ENCODE measurements at regions not wholly inside any gene's neighbourhood (a gene's known extent, or its start where the extent isn't known, plus 50 kb on each side); places are given as distances from the start of the nearest gene placed in this dataset.

DNA sequence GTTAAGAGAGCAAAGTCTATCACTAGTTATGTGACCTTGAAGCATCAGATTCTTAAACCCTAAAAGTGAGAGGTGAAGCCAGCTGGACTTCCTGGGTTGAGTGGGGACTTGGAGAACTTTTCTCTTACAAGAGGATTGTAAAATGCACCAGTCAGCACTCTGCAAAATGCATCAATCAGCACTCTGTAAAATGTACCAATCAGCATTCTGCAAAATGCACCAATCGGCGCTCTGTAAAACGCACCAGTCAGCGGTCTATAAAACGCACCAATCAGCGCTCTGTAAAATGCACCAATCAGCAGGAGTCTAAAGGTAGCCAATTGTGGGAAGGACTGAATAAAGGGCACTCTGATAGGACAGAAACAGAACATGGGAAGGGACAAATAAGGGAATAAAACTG lies 291.6 kb upstream of the FAM98A start:
- WGBS, 2 donors, result 97 to 98% methylated on average over 6 of the region's 6 CpGs

DNA sequence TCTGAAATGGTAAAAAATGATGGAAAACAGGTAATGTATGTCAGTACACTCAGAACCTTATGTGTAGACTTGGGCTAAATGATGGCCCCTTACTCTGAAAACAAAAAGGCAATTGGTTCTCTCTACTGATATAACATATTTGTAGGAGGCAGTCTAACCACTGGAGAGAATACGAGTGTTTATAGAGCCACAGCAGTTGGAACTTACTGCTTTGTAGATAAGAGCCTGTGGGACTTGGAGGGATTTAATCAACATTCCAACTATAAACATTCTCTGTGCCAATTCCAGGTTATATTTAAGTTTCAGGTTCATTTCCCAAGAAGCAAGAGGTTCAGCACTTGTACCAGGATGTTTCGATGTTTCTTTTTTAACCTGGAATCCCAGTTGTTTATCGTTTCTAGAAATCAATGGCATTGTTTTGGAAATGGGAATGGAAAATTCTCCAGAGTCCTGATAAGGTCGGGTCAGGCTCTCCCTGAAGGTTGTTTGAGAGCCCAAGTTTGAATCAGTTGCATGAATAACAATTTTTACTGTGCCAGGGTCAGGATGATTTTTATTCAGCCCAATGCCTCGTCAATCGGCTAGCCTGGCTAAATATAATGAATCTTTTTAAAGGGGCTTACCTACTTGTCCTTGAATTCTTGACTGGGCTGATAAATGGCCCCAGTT lies 278.4 kb upstream of the FAM98A start:
- Histone ChIP-seq H3K27me3 (ENCODE audit: control insufficient read depth in 1 of 2, insufficient read depth in 2 of 2, low read length in 2 of 2) (no peaks in the 10 kb centered on the region), H3K36me3 (ENCODE audit: control insufficient read depth in 2 of 2, insufficient read depth in 2 of 2, low read length in 1 of 2) (no peaks in the 10 kb centered on the region), H3K9me3 (ENCODE audit: control insufficient read depth in 2 of 2, insufficient read depth in 1 of 2, low read depth in 1 of 2, low read length in 1 of 2) (peaks cover 0 to 2% of the 10 kb centered on the region in 2 donors), H3K4me3 (ENCODE audit: low read depth in 1 of 2, low read length in 2 of 2) (no peak overlapping the region), H3K27ac (ENCODE audit: low read depth in 2 of 2, low read length in 1 of 2) (no peak overlapping the region), H3K4me1 (ENCODE audit: control insufficient read depth in 2 of 2, insufficient read depth in 2 of 2, low read length in 1 of 2) (no peaks in the 10 kb centered on the region)
- WGBS, 2 donors, result 47% methylated on average over 6 of the region's 6 CpGs

More for the DNA sequence above, 291.6 kb upstream of the FAM98A start:
- Histone ChIP-seq H3K9me3 (ENCODE audit: control insufficient read depth in 2 of 2, insufficient read depth in 1 of 2, low read depth in 1 of 2, low read length in 1 of 2) (no peaks in the 10 kb centered on the region), H3K4me3 (ENCODE audit: low read depth in 1 of 2, low read length in 2 of 2) (no peak overlapping the region), H3K27ac (ENCODE audit: low read depth in 2 of 2, low read length in 1 of 2) (no peak overlapping the region), H3K27me3 (ENCODE audit: control insufficient read depth in 1 of 2, insufficient read depth in 2 of 2, low read length in 2 of 2) (no peaks in the 10 kb centered on the region), H3K36me3 (ENCODE audit: control insufficient read depth in 2 of 2, insufficient read depth in 2 of 2, low read length in 1 of 2) (no peaks in the 10 kb centered on the region), H3K4me1 (ENCODE audit: control insufficient read depth in 2 of 2, insufficient read depth in 2 of 2, low read length in 1 of 2) (no peaks in the 10 kb centered on the region)

DNA sequence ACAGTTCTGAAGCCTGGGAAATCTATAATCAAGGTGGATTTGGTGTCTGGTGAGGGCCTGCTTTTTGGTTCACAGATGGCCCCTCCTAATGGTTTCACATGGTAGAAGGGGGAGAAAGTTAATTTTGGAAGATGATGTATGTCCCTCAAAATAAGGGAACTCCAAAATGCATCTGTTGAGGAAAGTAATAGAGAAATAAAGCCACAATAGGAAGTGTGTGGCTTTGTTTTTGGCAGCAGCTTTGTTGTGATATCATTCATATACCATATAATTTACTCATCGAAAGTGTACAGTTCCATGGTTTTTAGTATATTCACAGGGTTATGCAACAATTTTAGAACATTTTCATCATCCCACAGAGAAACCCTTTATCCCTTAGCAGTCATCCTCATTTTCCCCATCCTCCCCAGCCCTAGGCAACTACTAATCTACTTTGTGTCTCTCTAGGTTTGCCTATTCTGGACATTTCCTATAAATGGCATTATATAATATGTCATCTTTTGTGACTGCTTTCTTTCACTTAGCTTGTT lies 274.0 kb upstream of the FAM98A start:
- no peaks in the 10 kb centered on the region for H3K4me1 ChIP-seq (ENCODE audit: control insufficient read depth in 2 of 2, insufficient read depth in 2 of 2, low read length in 1 of 2)
- no peak overlapping the region for H3K27ac ChIP-seq (ENCODE audit: low read depth in 2 of 2, low read length in 1 of 2)
- H3K4me3 ChIP-seq (ENCODE audit: low read depth in 1 of 2, low read length in 2 of 2), result no peak overlapping the region
- no peaks in the 10 kb centered on the region for H3K36me3 ChIP-seq (ENCODE audit: control insufficient read depth in 2 of 2, insufficient read depth in 2 of 2, low read length in 1 of 2)
- WGBS, 2 donors, result 74 to 76% methylated on average over 1 of the region's 1 CpG
- H3K27me3 ChIP-seq (ENCODE audit: control insufficient read depth in 1 of 2, insufficient read depth in 2 of 2, low read length in 2 of 2), result no peaks in the 10 kb centered on the region
- H3K9me3 ChIP-seq (ENCODE audit: control insufficient read depth in 2 of 2, insufficient read depth in 1 of 2, low read depth in 1 of 2, low read length in 1 of 2), result peaks cover 0 to 2% of the 10 kb centered on the region in 2 donors

DNA sequence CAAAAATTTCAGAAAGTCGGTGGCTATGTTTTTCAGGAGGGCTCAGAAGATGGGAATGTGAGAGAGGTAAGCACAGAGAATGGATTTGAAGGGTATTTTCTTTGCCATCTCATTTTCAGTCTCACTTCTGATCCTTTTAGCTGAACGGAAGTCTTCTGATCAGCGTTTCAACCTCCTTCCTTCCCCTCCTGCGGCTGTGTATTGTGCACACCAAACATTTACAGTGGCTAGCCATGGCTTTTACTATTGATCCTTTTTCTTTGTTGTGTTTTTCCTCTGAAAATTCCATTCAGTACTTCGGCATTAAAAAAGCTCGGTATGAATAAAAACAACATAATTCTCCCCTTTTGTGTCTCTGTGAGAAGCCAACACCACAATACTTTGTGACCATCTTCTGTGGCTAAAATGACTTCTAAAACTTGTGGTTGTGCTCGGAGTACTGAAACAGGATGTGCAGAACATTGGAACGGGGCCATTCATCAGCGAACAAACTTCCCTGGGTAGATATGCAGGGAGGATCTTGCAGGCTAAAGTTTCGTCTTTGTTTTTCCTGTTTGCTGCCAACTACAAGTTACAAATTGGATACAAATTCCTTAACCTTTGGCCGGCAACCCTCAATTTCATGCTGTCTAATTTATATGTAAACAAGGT lies 260.8 kb upstream of the FAM98A start:
- Histone ChIP-seq H3K36me3 (ENCODE audit: control insufficient read depth in 2 of 2, insufficient read depth in 2 of 2, low read length in 1 of 2) (no peaks in the 10 kb centered on the region), H3K27ac (ENCODE audit: low read depth in 2 of 2, low read length in 1 of 2) (no peak overlapping the region), H3K27me3 (ENCODE audit: control insufficient read depth in 1 of 2, insufficient read depth in 2 of 2, low read length in 2 of 2) (no peaks in the 10 kb centered on the region), H3K4me1 (ENCODE audit: control insufficient read depth in 2 of 2, insufficient read depth in 2 of 2, low read length in 1 of 2) (no peaks in the 10 kb centered on the region), H3K4me3 (ENCODE audit: low read depth in 1 of 2, low read length in 2 of 2) (no peak overlapping the region), H3K9me3 (ENCODE audit: control insufficient read depth in 2 of 2, insufficient read depth in 1 of 2, low read depth in 1 of 2, low read length in 1 of 2) (no peaks in the 10 kb centered on the region)
- WGBS, 2 donors, result 25 to 30% methylated on average over 11 of the region's 11 CpGs

DNA sequence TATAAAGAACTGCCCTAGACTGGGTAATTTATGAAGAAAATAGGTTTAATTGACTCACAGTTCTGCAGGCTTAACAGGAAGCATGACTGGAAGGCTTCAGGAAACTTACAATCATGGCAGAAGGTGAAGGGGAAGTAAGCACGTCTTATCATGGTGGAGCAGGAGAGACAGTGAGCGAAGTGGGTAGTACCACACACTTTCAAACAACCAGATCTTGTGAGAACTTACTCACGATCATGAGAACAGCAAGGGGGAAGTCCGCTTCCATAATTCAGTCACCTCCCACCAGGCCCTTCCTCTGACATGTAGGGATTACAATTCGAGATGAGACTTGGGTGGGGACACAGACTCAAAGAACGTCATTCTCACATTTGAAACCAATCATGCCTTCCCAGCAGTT lies 260.1 kb upstream of the FAM98A start:
- H3K9me3 ChIP-seq (ENCODE audit: control insufficient read depth in 2 of 2, insufficient read depth in 1 of 2, low read depth in 1 of 2, low read length in 1 of 2), result peaks cover 0 to 3% of the 10 kb centered on the region in 2 donors
- 62 to 66% methylated on average over 6 of the region's 6 CpGs for whole genome bisulfite sequencing, 2 donors

DNA sequence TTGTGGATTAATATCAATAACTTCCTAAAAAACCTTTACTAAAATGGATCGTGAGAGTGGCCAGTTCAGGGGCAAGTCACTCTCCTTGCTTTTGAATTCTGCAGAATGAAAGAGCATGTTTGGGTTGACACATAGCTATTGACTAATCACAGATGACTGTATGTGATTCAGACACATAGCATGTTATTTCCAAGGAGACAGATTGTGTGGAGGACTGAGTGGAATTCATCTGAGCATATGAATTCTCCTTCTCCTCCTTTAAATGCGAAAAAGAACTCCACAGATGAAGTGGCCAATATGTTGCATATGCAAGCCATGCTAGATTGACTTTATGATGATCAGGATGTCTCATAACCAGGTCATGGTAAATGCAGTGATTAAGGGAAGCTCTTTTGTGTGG lies 249.4 kb upstream of the FAM98A start:
- no peaks in the 10 kb centered on the region for H3K27me3 ChIP-seq (ENCODE audit: control insufficient read depth in 1 of 2, insufficient read depth in 2 of 2, low read length in 2 of 2)
- no peak overlapping the region for H3K4me3 ChIP-seq (ENCODE audit: low read depth in 1 of 2, low read length in 2 of 2)
- no peaks in the 10 kb centered on the region for H3K36me3 ChIP-seq (ENCODE audit: control insufficient read depth in 2 of 2, insufficient read depth in 2 of 2, low read length in 1 of 2)
- 78 to 83% methylated on average over 2 of the region's 2 CpGs for WGBS, 2 donors
- no peak overlapping the region for H3K27ac ChIP-seq (ENCODE audit: low read depth in 2 of 2, low read length in 1 of 2)
- H3K4me1 ChIP-seq (ENCODE audit: control insufficient read depth in 2 of 2, insufficient read depth in 2 of 2, low read length in 1 of 2), result no peaks in the 10 kb centered on the region
- no peaks in the 10 kb centered on the region for H3K9me3 ChIP-seq (ENCODE audit: control insufficient read depth in 2 of 2, insufficient read depth in 1 of 2, low read depth in 1 of 2, low read length in 1 of 2)

More for the DNA sequence above, 260.1 kb upstream of the FAM98A start:
- H3K4me3 ChIP-seq (ENCODE audit: low read depth in 1 of 2, low read length in 2 of 2), result no peak overlapping the region
- H3K27me3 ChIP-seq (ENCODE audit: control insufficient read depth in 1 of 2, insufficient read depth in 2 of 2, low read length in 2 of 2), result no peaks in the 10 kb centered on the region
- no peaks in the 10 kb centered on the region for H3K36me3 ChIP-seq (ENCODE audit: control insufficient read depth in 2 of 2, insufficient read depth in 2 of 2, low read length in 1 of 2)
- H3K4me1 ChIP-seq (ENCODE audit: control insufficient read depth in 2 of 2, insufficient read depth in 2 of 2, low read length in 1 of 2), result no peaks in the 10 kb centered on the region
- H3K27ac ChIP-seq (ENCODE audit: low read depth in 2 of 2, low read length in 1 of 2), result no peak overlapping the region

DNA sequence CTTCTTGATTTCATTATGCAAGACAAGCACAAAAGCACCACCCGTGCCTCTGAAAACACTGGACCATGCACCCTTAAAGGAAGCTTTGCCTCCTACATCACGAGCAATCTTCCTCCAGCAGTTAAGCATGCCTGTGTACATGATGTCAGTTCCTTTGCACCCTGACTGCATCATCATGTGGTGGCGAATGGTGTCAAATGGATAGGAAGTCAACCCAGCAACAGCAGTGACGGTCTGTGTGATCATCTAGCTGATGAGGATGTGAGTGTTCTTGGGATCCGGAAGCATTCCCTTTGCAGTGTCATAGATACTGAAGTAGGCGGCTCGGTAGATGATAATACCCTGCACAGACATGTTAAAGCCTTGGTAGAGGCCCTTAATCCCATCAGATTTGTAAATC lies 240.7 kb upstream of the FAM98A start:
- H3K4me3 ChIP-seq (ENCODE audit: low read depth in 1 of 2, low read length in 2 of 2), result no peak overlapping the region
- H3K27ac ChIP-seq (ENCODE audit: low read depth in 2 of 2, low read length in 1 of 2), result no peak overlapping the region
- WGBS, 2 donors, result 88 to 91% methylated on average over 7 of the region's 7 CpGs
- H3K36me3 ChIP-seq (ENCODE audit: control insufficient read depth in 2 of 2, insufficient read depth in 2 of 2, low read length in 1 of 2), result no peaks in the 10 kb centered on the region
- H3K27me3 ChIP-seq (ENCODE audit: control insufficient read depth in 1 of 2, insufficient read depth in 2 of 2, low read length in 2 of 2), result no peaks in the 10 kb centered on the region
- H3K4me1 ChIP-seq (ENCODE audit: control insufficient read depth in 2 of 2, insufficient read depth in 2 of 2, low read length in 1 of 2), result no peaks in the 10 kb centered on the region
- H3K9me3 ChIP-seq (ENCODE audit: control insufficient read depth in 2 of 2, insufficient read depth in 1 of 2, low read depth in 1 of 2, low read length in 1 of 2), result peaks cover 0 to 5% of the 10 kb centered on the region in 2 donors

DNA sequence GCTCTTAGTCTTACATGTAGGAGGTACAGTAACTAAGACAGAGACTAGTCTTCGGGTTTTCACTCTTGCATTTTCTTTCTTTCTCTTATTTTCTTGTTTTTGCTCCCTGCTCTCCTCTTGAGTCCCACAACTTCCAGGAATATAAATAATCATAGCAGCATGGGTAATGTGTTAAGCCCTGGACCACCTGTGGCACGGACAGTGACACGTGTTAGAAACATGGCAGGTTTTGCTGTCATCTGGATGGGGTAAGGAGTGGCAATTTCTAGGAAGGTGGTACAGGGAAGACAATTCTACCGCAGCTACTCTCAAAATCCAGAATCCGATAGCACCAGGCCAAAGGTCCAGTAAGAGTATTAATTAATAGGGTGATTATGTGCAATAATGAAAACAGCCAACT lies 237.5 kb upstream of the FAM98A start:
- H3K4me1 ChIP-seq (ENCODE audit: control insufficient read depth in 2 of 2, insufficient read depth in 2 of 2, low read length in 1 of 2), result no peaks in the 10 kb centered on the region
- 92 to 93% methylated on average over 5 of the region's 5 CpGs for WGBS, 2 donors
- no peaks in the 10 kb centered on the region for H3K27me3 ChIP-seq (ENCODE audit: control insufficient read depth in 1 of 2, insufficient read depth in 2 of 2, low read length in 2 of 2)
- H3K27ac ChIP-seq (ENCODE audit: low read depth in 2 of 2, low read length in 1 of 2), result no peak overlapping the region
- no peaks in the 10 kb centered on the region for H3K36me3 ChIP-seq (ENCODE audit: control insufficient read depth in 2 of 2, insufficient read depth in 2 of 2, low read length in 1 of 2)
- H3K4me3 ChIP-seq (ENCODE audit: low read depth in 1 of 2, low read length in 2 of 2), result no peak overlapping the region
- H3K9me3 ChIP-seq (ENCODE audit: control insufficient read depth in 2 of 2, insufficient read depth in 1 of 2, low read depth in 1 of 2, low read length in 1 of 2), result peaks cover 0 to 5% of the 10 kb centered on the region in 2 donors

DNA sequence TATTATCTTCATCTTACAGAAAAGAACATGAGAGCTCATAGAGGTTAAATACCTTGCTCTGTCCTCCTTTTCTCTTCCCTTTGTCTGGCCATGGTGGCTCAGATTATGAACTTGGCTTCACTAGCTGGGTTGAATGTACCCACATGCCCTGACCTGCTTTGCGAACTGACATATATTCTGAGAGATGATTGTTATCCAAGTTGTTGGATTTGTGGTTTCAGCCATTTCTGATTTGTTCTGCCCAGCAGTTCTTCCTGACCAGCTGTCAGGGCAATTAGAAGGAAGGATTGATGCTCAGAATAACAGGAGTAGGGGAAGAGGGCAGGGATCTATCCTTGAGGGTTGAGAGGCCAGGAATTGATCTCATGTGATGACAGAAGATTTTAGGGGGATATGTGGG lies 236.8 kb upstream of the FAM98A start:
- H3K9me3 ChIP-seq (ENCODE audit: control insufficient read depth in 2 of 2, insufficient read depth in 1 of 2, low read depth in 1 of 2, low read length in 1 of 2), result peaks cover 0 to 5% of the 10 kb centered on the region in 2 donors
- no peaks in the 10 kb centered on the region for H3K27me3 ChIP-seq (ENCODE audit: control insufficient read depth in 1 of 2, insufficient read depth in 2 of 2, low read length in 2 of 2)
- H3K4me1 ChIP-seq (ENCODE audit: control insufficient read depth in 2 of 2, insufficient read depth in 2 of 2, low read length in 1 of 2), result no peaks in the 10 kb centered on the region
- no peak overlapping the region for H3K27ac ChIP-seq (ENCODE audit: low read depth in 2 of 2, low read length in 1 of 2)
- no peaks in the 10 kb centered on the region for H3K36me3 ChIP-seq (ENCODE audit: control insufficient read depth in 2 of 2, insufficient read depth in 2 of 2, low read length in 1 of 2)
- WGBS, 2 donors, result 66 to 77% methylated on average over 1 of the region's 1 CpG
- H3K4me3 ChIP-seq (ENCODE audit: low read depth in 1 of 2, low read length in 2 of 2), result no peak overlapping the region

DNA sequence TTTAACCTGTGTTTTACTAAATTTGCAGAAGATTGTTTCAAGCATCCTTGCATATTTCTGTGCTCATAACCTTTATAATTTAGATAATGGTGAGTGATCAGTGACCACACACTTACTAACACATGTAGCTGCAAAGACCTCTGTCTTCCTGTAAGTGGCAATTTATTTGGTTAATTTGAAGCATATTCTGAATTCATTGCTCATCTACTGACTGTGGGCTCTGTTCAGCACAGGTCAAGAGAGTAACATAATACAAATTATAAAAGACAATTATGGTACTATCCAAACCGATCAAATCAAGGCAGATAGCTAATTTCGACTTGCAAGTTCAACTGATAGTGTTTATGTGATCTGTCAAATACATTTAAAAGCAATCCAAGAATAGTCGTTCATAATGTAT lies 223.9 kb upstream of the FAM98A start:
- H3K9me3 ChIP-seq (ENCODE audit: control insufficient read depth in 2 of 2, insufficient read depth in 1 of 2, low read depth in 1 of 2, low read length in 1 of 2), result no peaks in the 10 kb centered on the region
- H3K4me3 ChIP-seq (ENCODE audit: low read depth in 1 of 2, low read length in 2 of 2), result no peak overlapping the region
- H3K27ac ChIP-seq (ENCODE audit: low read depth in 2 of 2, low read length in 1 of 2), result no peak overlapping the region
- 69% methylated on average over 3 of the region's 3 CpGs for WGBS, 2 donors
- H3K4me1 ChIP-seq (ENCODE audit: control insufficient read depth in 2 of 2, insufficient read depth in 2 of 2, low read length in 1 of 2), result no peaks in the 10 kb centered on the region
- H3K36me3 ChIP-seq (ENCODE audit: control insufficient read depth in 2 of 2, insufficient read depth in 2 of 2, low read length in 1 of 2), result no peaks in the 10 kb centered on the region
- H3K27me3 ChIP-seq (ENCODE audit: control insufficient read depth in 1 of 2, insufficient read depth in 2 of 2, low read length in 2 of 2), result no peaks in the 10 kb centered on the region
